HG03378 (cell line): ENCODE measurements at regions not wholly inside any gene's neighbourhood (a gene's known extent, or its start where the extent isn't known, plus 50 kb on each side); places are given as distances from the start of the nearest gene placed in this dataset.

Experiments
- ATAC-seq: cut with Tn5 transposase; IDR thresholded peaks from one replicate; pipeline ENCODE4 v1.9.1; 2021; ENCODE audit warnings: mild to moderate bottlenecking, moderate library complexity; ENCODE audit not compliant: unreplicated experiment

GRCh38 chr3:132183811-132184210 lies 133.4 kb upstream of the ACP3 start:
- ATAC-seq = no peak

- ATAC-seq = no peak
Observed at GRCh38 chr3:132187746-132188145, 129.5 kb upstream of the ACP3 start.

GRCh38 chr3:132189601-132190000 lies 127.6 kb upstream of the ACP3 start:
- no peak for ATAC-seq

GRCh38 chr3:132196113-132196512 lies 121.1 kb upstream of the ACP3 start:
- no peak for ATAC-seq

- ATAC-seq = no peak
Observed at GRCh38 chr3:132198516-132198915, 118.7 kb upstream of the ACP3 start.

GRCh38 chr3:132199451-132199850 lies 117.8 kb upstream of the ACP3 start:
- no peak for ATAC-seq

GRCh38 chr3:132202586-132202985 lies 114.6 kb upstream of the ACP3 start:
- ATAC-seq = no peak

- no peak for ATAC-seq
Observed at GRCh38 chr3:132203889-132204596, 113.2 kb upstream of the ACP3 start.

GRCh38 chr3:132205609-132206008 lies 111.6 kb upstream of the ACP3 start:
- ATAC-seq = no peak

- no peak for ATAC-seq
Observed at GRCh38 chr3:132209855-132210254, 107.4 kb upstream of the ACP3 start.

GRCh38 chr3:132210476-132211346 lies 106.5 kb upstream of the ACP3 start:
- ATAC-seq = no peak

- ATAC-seq = no peak
Observed at GRCh38 chr3:132211896-132212295, 105.3 kb upstream of the ACP3 start.

GRCh38 chr3:132218817-132219755 lies 98.1 kb upstream of the ACP3 start:
- no peak for ATAC-seq

GRCh38 chr3:132220986-132221385 lies 96.2 kb upstream of the ACP3 start:
- no peak for ATAC-seq

- no peak for ATAC-seq
Observed at GRCh38 chr3:132222868-132223538, 94.2 kb upstream of the ACP3 start.

- ATAC-seq = no peak
Observed at GRCh38 chr3:132225664-132226063, 91.5 kb upstream of the ACP3 start.

GRCh38 chr3:132228923-132229322 lies 88.3 kb upstream of the ACP3 start:
- no peak for ATAC-seq

GRCh38 chr3:132229641-132230040 lies 87.6 kb upstream of the ACP3 start:
- no peak for ATAC-seq

- ATAC-seq = no peak
Observed at GRCh38 chr3:132230156-132231000, 86.8 kb upstream of the ACP3 start.

GRCh38 chr3:132231633-132232032 lies 85.6 kb upstream of the ACP3 start:
- no peak for ATAC-seq
